Inflammatory macrophage treated with lipopolysaccharide for 1 hour (primary cell): ENCODE measurements at regions not wholly inside any gene's neighbourhood (a gene's known extent, or its start where the extent isn't known, plus 50 kb on each side); places are given as distances from the start of the nearest gene placed in this dataset.
"Not testable (repeated sequence)": the region's sequence is repeated elsewhere in the genome, so short reads cannot be mapped to it uniquely, and the experiment has no call there.

Experiments used
- DNase-seq, 2 donors: peaks; one replicate each; pipeline ENCODE4 v3.0.0-alpha.2; 2020 to 2022

- no peak for DNase-seq
Observed at GRCh38 chr7:138377306-138377705, 82.8 kb upstream of the TRIM24 start.

GRCh38 chr7:138378741-138379559 is 81.1 kb upstream of the TRIM24 start:
- no peak for DNase-seq

GRCh38 chr7:138382862-138383565 is 77.0 kb upstream of the TRIM24 start:
- DNase-seq, result no peak

GRCh38 chr7:138386821-138387220 is 73.2 kb upstream of the TRIM24 start:
- no peak for DNase-seq

- no peak for DNase-seq
Observed at GRCh38 chr7:138387755-138388475, 72.1 kb upstream of the TRIM24 start.

- no peak for DNase-seq
Observed at GRCh38 chr7:138388673-138389491, 71.2 kb upstream of the TRIM24 start.

- DNase-seq, result no peak
Observed at GRCh38 chr7:138395763-138396162, 64.3 kb upstream of the TRIM24 start.

- no peak for DNase-seq
Observed at GRCh38 chr7:138396251-138397070, 63.6 kb upstream of the TRIM24 start.

- not testable (repeated sequence) for DNase-seq
Observed at GRCh38 chr7:138397071-138397433, 63.0 kb upstream of the TRIM24 start.

- no peak for DNase-seq
Observed at GRCh38 chr7:138398857-138399256, 61.2 kb upstream of the TRIM24 start.

GRCh38 chr7:138400400-138400886 is 59.6 kb upstream of the TRIM24 start:
- peak in 1 of 2 donors; percentile 9 for DNase-seq

- DNase-seq, result no peak
Observed at GRCh38 chr7:138402749-138403148, 57.3 kb upstream of the TRIM24 start.

- no peak for DNase-seq
Observed at GRCh38 chr7:138405496-138405895, 54.6 kb upstream of the TRIM24 start.

- DNase-seq, result no peak
Observed at GRCh38 chr7:138407792-138408191, 52.3 kb upstream of the TRIM24 start.
